Body of pancreas (tissue), 4 donors: ENCODE measurements at regions not wholly inside any gene's neighbourhood (a gene's known extent, or its start where the extent isn't known, plus 50 kb on each side); places are given as distances from the start of the nearest gene placed in this dataset.

Experiments used
- CTCF ChIP-seq, 7 experiments: fragments of 450-650 bp in 4 of 7; fragments of 200-600 bp in 3 of 7; sonication (generic) in 3 of 7; IDR thresholded peaks; one replicate each; pipeline ENCODE4 v1.5.1; 2016 to 2019; ENCODE audit warnings: antibody characterized with exemption in 7 of 7
- POLR2A ChIP-seq, 3 donors: fragments of 450-650 bp; IDR thresholded peaks; one replicate each; pipeline ENCODE4 v1.6.1; 2016; ENCODE audit warnings: antibody characterized with exemption in 3 of 3, mild to moderate bottlenecking in 2 of 3

GRCh38 chr2:145058457-145058856 lies 538.5 kb upstream of the ZEB2 start:
- no peak for TF ChIP-seq CTCF (IDR thresholded peaks at IDR 0.05)
- no peak for TF ChIP-seq POLR2A (IDR thresholded peaks at IDR 0.05)
